Eye (tissue), 1 donor: ENCODE measurements at regions not wholly inside any gene's neighbourhood (a gene's known extent, or its start where the extent isn't known, plus 50 kb on each side); places are given as distances from the start of the nearest gene placed in this dataset.
A peak's percentile ranks its signal among the peaks of the same experiment; 100 is the strongest.

Experiments
- DNase-seq: peaks from one replicate; pipeline ENCODE4 v3.0.0-alpha.2; 2015

- DNase-seq = peak; percentile 25
These were observed 51.4 kb upstream of the CHMP2B start for GRCh38 chr3:87175732-87176131.

GRCh38 chr3:87173776-87174175 lies 53.3 kb upstream of the CHMP2B start:
- DNase-seq = no peak

- no peak for DNase-seq
These were observed 54.0 kb upstream of the CHMP2B start for GRCh38 chr3:87173071-87173470.

GRCh38 chr3:87167628-87168456 lies 59.3 kb upstream of the CHMP2B start:
- peak; percentile 85 for DNase-seq

- no peak for DNase-seq
These were observed 62.9 kb upstream of the CHMP2B start for GRCh38 chr3:87164245-87164644.

- DNase-seq = no peak
These were observed 65.3 kb upstream of the CHMP2B start for GRCh38 chr3:87161851-87162250.

- no peak for DNase-seq
These were observed 65.7 kb upstream of the CHMP2B start for GRCh38 chr3:87161417-87161816.

GRCh38 chr3:87161013-87161412 lies 66.1 kb upstream of the CHMP2B start:
- DNase-seq = no peak

- no peak for DNase-seq
These were observed 68.3 kb upstream of the CHMP2B start for GRCh38 chr3:87158823-87159222.

GRCh38 chr3:87148020-87148419 lies 79.1 kb upstream of the CHMP2B start:
- DNase-seq = no peak

- DNase-seq = no peak
These were observed 79.5 kb upstream of the CHMP2B start for GRCh38 chr3:87147562-87147961.

- no peak for DNase-seq
These were observed 81.6 kb upstream of the CHMP2B start for GRCh38 chr3:87145553-87145952.

GRCh38 chr3:87136066-87136596 lies 91.0 kb upstream of the CHMP2B start:
- no peak for DNase-seq

GRCh38 chr3:87135412-87135811 lies 91.7 kb upstream of the CHMP2B start:
- no peak for DNase-seq

GRCh38 chr3:87132801-87133200 lies 94.3 kb upstream of the CHMP2B start:
- DNase-seq = no peak

- no peak for DNase-seq
These were observed 99.1 kb upstream of the CHMP2B start for GRCh38 chr3:87128006-87128405.

- peak; percentile 24 for DNase-seq
These were observed 99.8 kb upstream of the CHMP2B start for GRCh38 chr3:87127281-87127680.

- DNase-seq = peak; percentile 4
These were observed 100.8 kb upstream of the CHMP2B start for GRCh38 chr3:87126321-87126720.

GRCh38 chr3:87125116-87125515 lies 102.0 kb upstream of the CHMP2B start:
- no peak for DNase-seq

GRCh38 chr3:87122766-87123165 lies 104.3 kb upstream of the CHMP2B start:
- no peak for DNase-seq

GRCh38 chr3:87121856-87122255 lies 105.3 kb upstream of the CHMP2B start:
- no peak for DNase-seq

GRCh38 chr3:87120881-87121280 lies 106.2 kb upstream of the CHMP2B start:
- peak; percentile 56 for DNase-seq

- no peak for DNase-seq
These were observed 106.9 kb upstream of the CHMP2B start for GRCh38 chr3:87120236-87120635.

GRCh38 chr3:87109465-87109864 lies 117.6 kb upstream of the CHMP2B start:
- peak; percentile 43 for DNase-seq
